Bronchial epithelial cell (primary cell): ENCODE measurements at regions not wholly inside any gene's neighbourhood (a gene's known extent, or its start where the extent isn't known, plus 50 kb on each side); places are given as distances from the start of the nearest gene placed in this dataset.

Source experiments
- DNase-seq: peaks from one replicate; pipeline ENCODE4 v3.0.0-alpha.2; 2010; ENCODE audit warnings: low read depth
- FAIRE-seq: peaks from 2 replicates; lab custom pipeline; 2011; peaks lifted over from hg19 to GRCh38; lab: Jason Lieb, UNC
- H3K27me3 ChIP-seq: 2 replicates; pipeline ENCODE4 v1.5.1; 2011; ENCODE audit warnings: low read length; ENCODE audit not compliant: control insufficient read depth, insufficient read depth
- H3K36me3 ChIP-seq: 2 replicates; pipeline ENCODE4 v1.5.1; 2011; ENCODE audit warnings: low read length; ENCODE audit not compliant: control insufficient read depth, insufficient read depth
- H3K4me3 ChIP-seq: 2 replicates; pipeline ENCODE4 v1.5.1; 2011; ENCODE audit warnings: mild to moderate bottlenecking, low read depth, low read length, control low read depth
- TF ChIP-seq, protein P1 (sequence below): IDR thresholded peaks from 2 replicates; pipeline ENCODE4 v1.5.1; 2011; ENCODE audit warnings: mild to moderate bottlenecking, moderate library complexity, low read length, control low read depth, inconsistent platforms; ENCODE audit not compliant: insufficient read depth, severe bottlenecking

DNA sequence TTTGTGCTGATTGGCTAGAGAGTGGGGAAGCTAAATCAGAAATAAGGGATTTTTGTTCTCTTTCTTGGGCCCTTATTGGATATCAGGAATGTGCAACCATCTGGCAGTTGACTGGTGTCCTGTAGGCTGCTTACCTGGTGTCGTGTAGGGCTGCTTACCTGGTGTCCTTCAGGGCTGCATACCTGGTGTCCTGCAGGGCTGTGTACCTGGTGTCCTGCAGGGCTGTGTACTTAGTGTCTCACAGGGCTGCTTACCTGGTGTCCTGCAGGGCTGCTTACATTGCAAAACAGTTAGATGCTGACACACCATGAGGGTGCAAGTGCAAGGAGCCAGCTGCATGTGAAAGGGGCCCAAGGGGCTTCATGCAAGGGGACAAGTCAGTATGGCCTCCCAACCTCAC lies 249.3 kb downstream of the ICE1 start:
- TF ChIP-seq, protein P1, sequence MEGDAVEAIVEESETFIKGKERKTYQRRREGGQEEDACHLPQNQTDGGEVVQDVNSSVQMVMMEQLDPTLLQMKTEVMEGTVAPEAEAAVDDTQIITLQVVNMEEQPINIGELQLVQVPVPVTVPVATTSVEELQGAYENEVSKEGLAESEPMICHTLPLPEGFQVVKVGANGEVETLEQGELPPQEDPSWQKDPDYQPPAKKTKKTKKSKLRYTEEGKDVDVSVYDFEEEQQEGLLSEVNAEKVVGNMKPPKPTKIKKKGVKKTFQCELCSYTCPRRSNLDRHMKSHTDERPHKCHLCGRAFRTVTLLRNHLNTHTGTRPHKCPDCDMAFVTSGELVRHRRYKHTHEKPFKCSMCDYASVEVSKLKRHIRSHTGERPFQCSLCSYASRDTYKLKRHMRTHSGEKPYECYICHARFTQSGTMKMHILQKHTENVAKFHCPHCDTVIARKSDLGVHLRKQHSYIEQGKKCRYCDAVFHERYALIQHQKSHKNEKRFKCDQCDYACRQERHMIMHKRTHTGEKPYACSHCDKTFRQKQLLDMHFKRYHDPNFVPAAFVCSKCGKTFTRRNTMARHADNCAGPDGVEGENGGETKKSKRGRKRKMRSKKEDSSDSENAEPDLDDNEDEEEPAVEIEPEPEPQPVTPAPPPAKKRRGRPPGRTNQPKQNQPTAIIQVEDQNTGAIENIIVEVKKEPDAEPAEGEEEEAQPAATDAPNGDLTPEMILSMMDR: no peak
- no peak for FAIRE-seq
- no peak overlapping the region for H3K4me3 ChIP-seq
- no peaks in the 10 kb centered on the region for H3K27me3 ChIP-seq
- no peaks in the 10 kb centered on the region for H3K36me3 ChIP-seq
- no peak for DNase-seq

DNA sequence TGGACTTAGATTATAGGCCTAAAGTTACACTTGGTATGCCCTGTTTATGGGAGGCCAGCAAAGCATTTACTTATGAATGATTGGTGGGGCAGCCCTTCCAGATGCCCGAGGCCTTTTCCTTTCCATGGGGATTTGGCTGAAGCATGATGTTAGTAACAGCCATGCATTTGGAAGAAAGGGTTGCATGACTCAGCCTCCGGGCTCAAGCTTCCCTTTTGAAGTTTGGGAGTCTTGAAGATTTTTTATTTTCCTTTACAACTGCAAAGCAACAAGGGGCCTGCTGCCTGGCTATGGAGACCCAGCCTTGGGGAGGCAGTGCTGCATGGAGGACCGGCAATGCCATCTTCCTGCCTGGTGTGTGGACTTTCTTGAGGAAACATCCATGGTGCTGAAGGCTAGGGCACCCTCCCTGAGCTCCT lies 244.7 kb downstream of the ICE1 start:
- Histone ChIP-seq H3K4me3 (no peak overlapping the region), H3K36me3 (no peaks in the 10 kb centered on the region), H3K27me3 (no peaks in the 10 kb centered on the region)
- TF ChIP-seq, protein P1: no peak
- FAIRE-seq: no peak
- DNase-seq: no peak

DNA sequence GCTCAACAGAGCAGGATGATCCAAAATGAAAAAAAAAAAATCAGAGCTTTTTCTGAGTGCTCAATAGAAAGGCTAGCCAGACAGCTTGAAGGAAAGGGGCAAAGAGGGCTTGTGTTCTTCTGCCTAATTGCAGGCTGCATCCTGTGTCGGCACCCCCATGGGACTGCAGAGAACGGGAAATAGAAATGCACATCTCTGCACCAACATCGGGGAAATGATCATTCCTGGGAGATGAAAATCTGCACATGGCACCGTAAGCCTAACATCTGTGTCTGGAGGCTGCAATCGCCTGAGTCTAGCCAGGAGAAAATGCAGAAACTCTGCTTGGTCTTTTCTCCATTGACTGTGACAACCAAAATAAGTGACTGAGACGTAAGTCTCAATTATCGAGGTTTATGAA lies 243.9 kb downstream of the ICE1 start:
- FAIRE-seq: no peak
- TF ChIP-seq, protein P1: no peak
- Histone ChIP-seq H3K27me3 (no peaks in the 10 kb centered on the region), H3K4me3 (no peak overlapping the region), H3K36me3 (no peaks in the 10 kb centered on the region)
- no peak for DNase-seq

DNA sequence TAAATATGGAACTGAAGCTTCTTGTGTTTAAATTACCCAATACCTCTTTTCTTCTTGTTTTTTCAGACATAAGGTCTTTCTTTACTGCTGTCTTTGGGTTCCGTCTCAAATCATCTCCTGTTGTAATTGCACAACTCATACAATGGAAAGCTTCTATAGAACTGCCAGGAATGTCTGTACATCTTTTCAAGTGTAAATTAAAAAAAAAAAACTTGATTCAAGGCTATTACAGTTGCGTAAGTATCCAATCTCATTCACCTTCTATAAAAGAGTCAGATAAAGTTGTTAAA lies 243.5 kb downstream of the ICE1 start:
- no peak for DNase-seq
- H3K4me3 ChIP-seq: no peak overlapping the region
- no peak for FAIRE-seq
- no peaks in the 10 kb centered on the region for H3K36me3 ChIP-seq
- H3K27me3 ChIP-seq: no peaks in the 10 kb centered on the region
- TF ChIP-seq, protein P1: no peak

DNA sequence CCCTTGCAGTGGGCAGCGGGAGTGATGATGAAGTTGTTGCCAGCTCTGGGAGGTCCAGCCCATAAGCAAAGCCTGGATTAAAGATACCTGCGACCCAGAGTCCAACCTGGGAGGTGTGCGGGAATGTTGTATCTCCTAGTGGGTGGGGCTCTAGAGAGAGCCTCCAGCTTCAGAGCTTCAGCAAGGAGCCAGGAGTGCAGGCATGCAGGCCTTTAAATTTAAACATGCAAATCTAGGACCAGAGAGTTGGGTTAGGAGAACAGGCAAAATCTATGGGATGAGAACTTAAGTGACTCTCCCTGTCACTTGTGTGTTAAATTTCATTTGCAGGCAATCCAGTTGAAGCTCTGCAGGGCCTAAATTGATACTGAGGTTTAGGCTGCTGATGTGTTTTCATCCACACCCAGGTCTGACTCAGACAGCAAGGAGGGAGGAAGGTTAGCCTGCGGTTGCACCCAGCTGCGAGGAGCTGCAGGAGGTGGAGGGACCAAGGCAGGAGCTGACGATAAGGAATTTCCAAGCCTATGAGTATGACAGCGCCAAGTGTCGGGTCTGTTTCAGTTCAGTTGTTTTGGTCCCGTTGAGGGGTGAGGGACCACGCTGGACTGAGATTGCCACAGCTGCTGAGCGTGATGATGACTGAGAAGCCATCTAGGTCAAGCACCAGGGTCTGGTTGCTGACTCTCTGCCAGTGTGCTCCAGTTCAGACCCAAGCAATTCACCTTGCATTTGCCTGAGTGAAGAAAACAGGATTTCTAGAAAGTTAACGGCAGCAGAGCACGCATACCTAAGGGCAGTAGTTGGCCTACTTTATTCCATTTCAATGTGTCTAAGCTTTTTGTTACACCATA lies 243.0 kb downstream of the ICE1 start:
- DNase-seq (no peak), FAIRE-seq (no peak)
- Histone ChIP-seq H3K36me3 (no peaks in the 10 kb centered on the region), H3K27me3 (no peaks in the 10 kb centered on the region), H3K4me3 (no peak overlapping the region)
- TF ChIP-seq, protein P1: no peak
